Breast epithelium (tissue), 3 donors: ENCODE measurements at regions not wholly inside any gene's neighbourhood (a gene's known extent, or its start where the extent isn't known, plus 50 kb on each side); places are given as distances from the start of the nearest gene placed in this dataset.

Source experiments
- POLR2A ChIP-seq: fragments of 450-650 bp; IDR thresholded peaks from one replicate; pipeline ENCODE4 v1.6.1; 2016; ENCODE audit warnings: antibody characterized with exemption, mild to moderate bottlenecking, moderate library complexity
- TF ChIP-seq, protein P1 (sequence below), 3 donors: fragments of 450-650 bp; IDR thresholded peaks; one replicate each; pipeline ENCODE4 v1.5.1; 2016 to 2017; ENCODE audit warnings: antibody characterized with exemption in 3 of 3, mild to moderate bottlenecking in 3 of 3, moderate library complexity in 3 of 3

DNA sequence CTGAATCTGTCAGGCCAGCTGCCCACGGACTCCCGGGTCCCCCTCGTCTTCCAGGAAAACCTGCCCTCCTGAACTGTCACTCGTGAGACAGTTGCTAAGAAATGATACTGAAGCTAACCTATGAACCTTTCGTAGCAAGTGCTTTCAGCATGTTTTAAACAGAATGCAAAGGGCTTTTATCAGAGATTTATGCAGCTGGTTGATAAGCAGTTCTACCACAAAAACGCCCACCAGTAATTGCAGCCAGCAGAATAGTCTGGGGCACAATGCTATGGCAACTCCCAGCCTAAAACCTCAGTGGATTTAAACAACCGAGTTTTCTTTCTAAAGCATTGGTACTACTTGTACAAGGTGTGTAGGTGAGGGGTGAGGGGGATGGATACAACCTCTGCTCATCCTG, 97.5 kb downstream of the IRX2 start:
- TF ChIP-seq, protein P1, sequence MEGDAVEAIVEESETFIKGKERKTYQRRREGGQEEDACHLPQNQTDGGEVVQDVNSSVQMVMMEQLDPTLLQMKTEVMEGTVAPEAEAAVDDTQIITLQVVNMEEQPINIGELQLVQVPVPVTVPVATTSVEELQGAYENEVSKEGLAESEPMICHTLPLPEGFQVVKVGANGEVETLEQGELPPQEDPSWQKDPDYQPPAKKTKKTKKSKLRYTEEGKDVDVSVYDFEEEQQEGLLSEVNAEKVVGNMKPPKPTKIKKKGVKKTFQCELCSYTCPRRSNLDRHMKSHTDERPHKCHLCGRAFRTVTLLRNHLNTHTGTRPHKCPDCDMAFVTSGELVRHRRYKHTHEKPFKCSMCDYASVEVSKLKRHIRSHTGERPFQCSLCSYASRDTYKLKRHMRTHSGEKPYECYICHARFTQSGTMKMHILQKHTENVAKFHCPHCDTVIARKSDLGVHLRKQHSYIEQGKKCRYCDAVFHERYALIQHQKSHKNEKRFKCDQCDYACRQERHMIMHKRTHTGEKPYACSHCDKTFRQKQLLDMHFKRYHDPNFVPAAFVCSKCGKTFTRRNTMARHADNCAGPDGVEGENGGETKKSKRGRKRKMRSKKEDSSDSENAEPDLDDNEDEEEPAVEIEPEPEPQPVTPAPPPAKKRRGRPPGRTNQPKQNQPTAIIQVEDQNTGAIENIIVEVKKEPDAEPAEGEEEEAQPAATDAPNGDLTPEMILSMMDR (IDR thresholded peaks at IDR 0.05): no peak
- TF ChIP-seq POLR2A: no peak
